SK-N-SH treated with all-trans-retinoic acid at 6 μM for 48 hours (cell line): ENCODE measurements at regions not wholly inside any gene's neighbourhood (a gene's known extent, or its start where the extent isn't known, plus 50 kb on each side); places are given as distances from the start of the nearest gene placed in this dataset.

Experiments used
- ARNTL ChIP-seq: fragments of 450-650 bp; formaldehyde crosslinking; IDR thresholded peaks from 2 replicates; pipeline ENCODE4 v1.5.0; 2020; ENCODE audit warnings: low read depth, mild to moderate bottlenecking, moderate library complexity, borderline replicate concordance
- BACH2 ChIP-seq: fragments of 250-450 bp; sonication (Bioruptor Pico); IDR thresholded peaks from 2 replicates; pipeline ENCODE4 v1.9.0; 2021; ENCODE audit warnings: mild to moderate bottlenecking, borderline replicate concordance
- CREB5 ChIP-seq: fragments of 250-450 bp; sonication (Bioruptor Pico); IDR thresholded peaks from 2 replicates; pipeline ENCODE4 v1.5.1; 2020; ENCODE audit warnings: low read depth, mild to moderate bottlenecking, moderate library complexity
- CSDC2 ChIP-seq: fragments of 250-450 bp; sonication (Bioruptor Pico); IDR thresholded peaks from 2 replicates; pipeline ENCODE4 v1.5.0; 2020; ENCODE audit warnings: mild to moderate bottlenecking, moderate library complexity
- CSRNP3 ChIP-seq: fragments of 250-450 bp; sonication (Bioruptor Pico); IDR thresholded peaks from 2 replicates; pipeline ENCODE4 v1.5.1; 2021; ENCODE audit warnings: mild to moderate bottlenecking, moderate library complexity
- ESRRG ChIP-seq: fragments of 250-450 bp; sonication (Bioruptor Pico); IDR thresholded peaks from 2 replicates; pipeline ENCODE4 v1.6.1; 2021; ENCODE audit warnings: mild to moderate bottlenecking
- SNAI2 ChIP-seq: fragments of 250-450 bp; sonication (Bioruptor Pico); IDR thresholded peaks from 2 replicates; pipeline ENCODE4 v1.5.0; 2020; ENCODE audit warnings: mild to moderate bottlenecking, moderate library complexity
- TCF4 ChIP-seq: fragments of 250-450 bp; sonication (Bioruptor Pico); IDR thresholded peaks from 2 replicates; pipeline ENCODE4 v1.8.0; 2021; ENCODE audit warnings: mild to moderate bottlenecking, moderate library complexity, borderline replicate concordance
- TOX ChIP-seq: fragments of 250-450 bp; sonication (Bioruptor Pico); IDR thresholded peaks from 2 replicates; pipeline ENCODE4 v1.8.0; 2021; ENCODE audit warnings: mild to moderate bottlenecking, moderate library complexity, borderline replicate concordance
- ZC3H10 ChIP-seq: fragments of 250-450 bp; sonication (Bioruptor Pico); IDR thresholded peaks from 2 replicates; pipeline ENCODE4 v1.5.1; 2021; ENCODE audit warnings: mild to moderate bottlenecking, moderate library complexity
- ZFP3 ChIP-seq: fragments of 250-450 bp; sonication (Bioruptor Pico); IDR thresholded peaks from 2 replicates; pipeline ENCODE4 v1.5.0; 2020; ENCODE audit warnings: mild to moderate bottlenecking, moderate library complexity
- ZFP30 ChIP-seq: fragments of 450-650 bp; formaldehyde crosslinking; IDR thresholded peaks from 2 replicates; pipeline ENCODE4 v1.5.0; 2022; ENCODE audit warnings: mild to moderate bottlenecking, moderate library complexity
- ZNF70 ChIP-seq: fragments of 450-650 bp; formaldehyde crosslinking; IDR thresholded peaks from 2 replicates; pipeline ENCODE4 v1.5.0; 2020; ENCODE audit warnings: mild to moderate bottlenecking, moderate library complexity
- TF ChIP-seq, protein P1 (sequence below): fragments of 250-450 bp; sonication (Bioruptor Pico); IDR thresholded peaks from 2 replicates; pipeline ENCODE4 v1.8.0; 2020; ENCODE audit warnings: mild to moderate bottlenecking, moderate library complexity, borderline replicate concordance

DNA sequence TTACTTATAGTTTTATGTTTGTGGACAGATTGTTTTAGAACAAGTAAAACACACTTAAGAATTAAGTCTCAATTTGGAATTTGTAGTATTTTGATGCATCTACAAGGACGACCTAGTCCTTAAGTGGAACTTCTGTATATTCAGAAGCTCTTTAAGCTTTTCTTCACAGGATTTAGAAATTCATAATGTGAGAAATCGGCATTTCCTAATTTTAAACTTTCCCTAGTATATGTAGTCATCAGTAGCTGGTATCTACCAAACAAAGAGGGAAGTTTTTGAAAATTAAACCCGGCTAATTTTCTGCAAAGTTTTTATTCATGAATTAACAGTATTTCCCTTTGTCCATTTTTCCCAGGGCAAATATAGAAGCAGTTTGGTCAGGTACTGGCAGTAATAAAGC is 203.6 kb downstream of the CDRT15L2 start:
- TF ChIP-seq ESRRG (CRISPR knock-in tag) = no peak
- TF ChIP-seq TOX (CRISPR knock-in tag) = no peak
- no peak for TF ChIP-seq CSRNP3 (CRISPR knock-in tag)
- TF ChIP-seq CREB5 (CRISPR knock-in tag) = no peak
- TF ChIP-seq ZFP30 (CRISPR knock-in tag) = no peak
- TF ChIP-seq ZNF70 (CRISPR knock-in tag) = no peak
- no peak for TF ChIP-seq CSDC2
- TF ChIP-seq, protein P1, sequence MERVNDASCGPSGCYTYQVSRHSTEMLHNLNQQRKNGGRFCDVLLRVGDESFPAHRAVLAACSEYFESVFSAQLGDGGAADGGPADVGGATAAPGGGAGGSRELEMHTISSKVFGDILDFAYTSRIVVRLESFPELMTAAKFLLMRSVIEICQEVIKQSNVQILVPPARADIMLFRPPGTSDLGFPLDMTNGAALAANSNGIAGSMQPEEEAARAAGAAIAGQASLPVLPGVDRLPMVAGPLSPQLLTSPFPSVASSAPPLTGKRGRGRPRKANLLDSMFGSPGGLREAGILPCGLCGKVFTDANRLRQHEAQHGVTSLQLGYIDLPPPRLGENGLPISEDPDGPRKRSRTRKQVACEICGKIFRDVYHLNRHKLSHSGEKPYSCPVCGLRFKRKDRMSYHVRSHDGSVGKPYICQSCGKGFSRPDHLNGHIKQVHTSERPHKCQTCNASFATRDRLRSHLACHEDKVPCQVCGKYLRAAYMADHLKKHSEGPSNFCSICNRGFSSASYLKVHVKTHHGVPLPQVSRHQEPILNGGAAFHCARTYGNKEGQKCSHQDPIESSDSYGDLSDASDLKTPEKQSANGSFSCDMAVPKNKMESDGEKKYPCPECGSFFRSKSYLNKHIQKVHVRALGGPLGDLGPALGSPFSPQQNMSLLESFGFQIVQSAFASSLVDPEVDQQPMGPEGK (CRISPR knock-in tag) = no peak
- no peak for TF ChIP-seq ZC3H10 (CRISPR knock-in tag)
- TF ChIP-seq BACH2 = no peak
- no peak for TF ChIP-seq TCF4 (CRISPR knock-in tag)
- no peak for TF ChIP-seq SNAI2
- no peak for TF ChIP-seq ARNTL
- no peak for TF ChIP-seq ZFP3 (CRISPR knock-in tag)
